ENCODE measurements at regions not wholly inside any gene's neighbourhood (a gene's known extent, or its start where the extent isn't known, plus 50 kb on each side); places are given as distances from the start of the nearest gene placed in this dataset.

- DNase-seq (ENCODE audit: low read depth in 2 of 2): no peak
These were observed 857.4 kb downstream of the USP25 start for GRCh38 chr21:16587141-16587581.

GRCh38 chr21:16587681-16588375 lies 858.0 kb downstream of the USP25 start:
- no peak for DNase-seq (ENCODE audit: low read depth in 2 of 2)

- DNase-seq (ENCODE audit: low read depth in 2 of 2): no peak
These were observed 858.7 kb downstream of the USP25 start for GRCh38 chr21:16588433-16588860.

- no peak for DNase-seq (ENCODE audit: low read depth in 2 of 2)
These were observed 859.5 kb downstream of the USP25 start for GRCh38 chr21:16589006-16589898.

GRCh38 chr21:16590186-16590585 lies 860.4 kb downstream of the USP25 start:
- no peak for DNase-seq (ENCODE audit: low read depth in 2 of 2)

GRCh38 chr21:16590641-16591292 lies 861.0 kb downstream of the USP25 start:
- no peak for DNase-seq (ENCODE audit: low read depth in 2 of 2)

GRCh38 chr21:16592381-16592780 lies 862.6 kb downstream of the USP25 start:
- DNase-seq (ENCODE audit: low read depth in 2 of 2): no peak

- no peak for DNase-seq (ENCODE audit: low read depth in 2 of 2)
These were observed 864.4 kb downstream of the USP25 start for GRCh38 chr21:16594191-16594590.

- no peak for DNase-seq (ENCODE audit: low read depth in 2 of 2)
These were observed 866.6 kb downstream of the USP25 start for GRCh38 chr21:16596369-16596768.

- no peak for DNase-seq (ENCODE audit: low read depth in 2 of 2)
These were observed 868.0 kb downstream of the USP25 start for GRCh38 chr21:16597753-16598152.

GRCh38 chr21:16605597-16605996 lies 875.8 kb downstream of the USP25 start:
- DNase-seq (ENCODE audit: low read depth in 2 of 2): no peak

- no peak for DNase-seq (ENCODE audit: low read depth in 2 of 2)
These were observed 876.5 kb downstream of the USP25 start for GRCh38 chr21:16606271-16606670.

GRCh38 chr21:16608209-16608830 lies 878.5 kb downstream of the USP25 start:
- DNase-seq (ENCODE audit: low read depth in 2 of 2): no peak

- no peak for DNase-seq (ENCODE audit: low read depth in 2 of 2)
These were observed 889.5 kb downstream of the USP25 start for GRCh38 chr21:16619281-16619680.

GRCh38 chr21:16620786-16621320 lies 891.1 kb downstream of the USP25 start:
- no peak for DNase-seq (ENCODE audit: low read depth in 2 of 2)

GRCh38 chr21:16624479-16625118 lies 888.2 kb upstream of the CXADR start:
- no peak for DNase-seq (ENCODE audit: low read depth in 2 of 2)

- no peak for DNase-seq (ENCODE audit: low read depth in 2 of 2)
These were observed 887.4 kb upstream of the CXADR start for GRCh38 chr21:16625491-16625890.

GRCh38 chr21:16633831-16634459 lies 878.9 kb upstream of the CXADR start:
- DNase-seq (ENCODE audit: low read depth in 2 of 2): no peak

- no peak for DNase-seq (ENCODE audit: low read depth in 2 of 2)
These were observed 878.3 kb upstream of the CXADR start for GRCh38 chr21:16634515-16634914.

- no peak for DNase-seq (ENCODE audit: low read depth in 2 of 2)
These were observed 872.4 kb upstream of the CXADR start for GRCh38 chr21:16640297-16641027.

Measured in stimulated activated CD8-positive, alpha-beta memory T cell treated with anti-CD3 and anti-CD28 coated beads, Interleukin-15, amount 100 ng/mL, for 48 hours (primary cell).